GM18511 (cell line): ENCODE measurements at regions not wholly inside any gene's neighbourhood (a gene's known extent, or its start where the extent isn't known, plus 50 kb on each side); places are given as distances from the start of the nearest gene placed in this dataset.

Experiments used
- ATAC-seq: cut with Tn5 transposase; IDR thresholded peaks from one replicate; pipeline ENCODE4 v1.9.1; 2021; ENCODE audit warnings: mild to moderate bottlenecking, moderate library complexity; ENCODE audit not compliant: unreplicated experiment

GRCh38 chr12:94722664-94723063, 72.3 kb upstream of the TMCC3 start:
- ATAC-seq = no peak

- peak; percentile 92 for ATAC-seq
These were observed 70.8 kb upstream of the TMCC3 start for GRCh38 chr12:94721173-94721572.

DNA sequence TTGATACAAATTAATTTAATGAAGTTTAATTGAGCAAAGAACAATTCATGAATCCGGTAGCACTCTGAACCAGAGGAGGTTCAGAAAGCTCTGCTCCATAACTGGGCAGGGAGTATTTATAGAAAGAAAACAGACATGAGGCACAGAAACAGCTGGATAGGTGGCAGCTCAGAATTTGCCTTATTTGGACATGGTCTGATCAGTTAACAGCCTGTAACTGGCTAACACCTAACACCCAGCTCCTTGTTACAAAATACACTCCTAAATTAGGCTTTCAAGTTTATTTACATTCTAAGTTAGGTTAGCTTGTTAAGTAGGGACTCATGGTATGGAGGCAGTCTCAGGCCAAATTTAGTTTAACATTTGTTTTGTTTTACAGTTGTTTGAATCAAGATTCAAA, 67.8 kb upstream of the TMCC3 start:
- ATAC-seq = no peak

DNA sequence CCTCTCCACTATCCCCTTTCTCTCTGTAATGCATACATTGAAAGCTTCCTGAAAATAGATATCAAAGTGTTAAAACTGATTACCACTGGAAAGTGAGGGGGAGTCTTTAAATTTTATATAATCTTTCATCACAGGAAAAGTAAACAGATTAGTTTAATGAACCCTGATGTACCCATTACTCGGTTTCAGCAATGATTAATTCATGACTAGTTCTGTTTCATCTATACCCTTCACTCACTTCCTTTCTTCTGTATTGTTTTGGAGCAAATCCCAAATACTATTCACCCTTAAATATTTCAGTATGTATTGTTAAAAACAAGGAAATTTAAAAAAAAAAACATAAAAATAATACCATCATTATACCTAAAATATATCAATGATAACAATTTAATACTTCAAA, 67.3 kb upstream of the TMCC3 start:
- no peak for ATAC-seq

- ATAC-seq = no peak
These were observed 66.8 kb upstream of the TMCC3 start for GRCh38 chr12:94717108-94717507.

- ATAC-seq = no peak
These were observed 66.0 kb upstream of the TMCC3 start for GRCh38 chr12:94716339-94716738.

DNA sequence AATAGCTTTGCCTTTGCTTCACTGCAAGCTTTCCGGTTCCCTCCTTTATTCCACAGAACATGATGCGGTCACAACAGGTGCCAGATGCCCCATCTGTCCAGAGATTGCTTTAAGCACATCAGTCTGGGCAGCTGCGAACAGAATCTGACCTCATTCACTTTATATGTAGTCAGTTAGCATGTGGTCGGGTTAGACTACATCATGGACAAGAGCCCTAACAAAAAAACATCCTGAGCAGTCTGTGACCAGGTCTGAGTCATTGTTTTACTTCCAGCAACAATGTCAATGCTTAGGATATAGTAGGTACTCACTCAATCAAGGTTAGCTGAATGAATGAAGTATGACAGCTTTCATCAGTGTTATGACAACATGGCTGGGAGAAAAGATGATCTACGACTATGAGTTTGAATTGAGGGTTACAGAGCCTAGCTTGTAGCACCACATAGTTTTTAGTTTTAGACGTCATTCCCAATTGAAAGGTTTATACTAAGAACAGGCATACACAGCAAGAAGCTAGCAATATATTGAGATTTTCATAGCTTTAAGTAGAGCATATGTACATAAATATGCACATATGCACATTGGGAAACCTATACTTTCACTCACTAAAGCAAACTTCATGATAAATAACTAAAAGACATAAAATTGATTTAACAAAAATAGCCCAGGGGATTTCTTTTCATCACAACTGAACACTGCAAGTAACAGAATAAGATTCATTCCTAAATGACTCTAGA, 64.2 kb upstream of the TMCC3 start:
- ATAC-seq = no peak

GRCh38 chr12:94712815-94713515, 62.6 kb upstream of the TMCC3 start:
- no peak for ATAC-seq

DNA sequence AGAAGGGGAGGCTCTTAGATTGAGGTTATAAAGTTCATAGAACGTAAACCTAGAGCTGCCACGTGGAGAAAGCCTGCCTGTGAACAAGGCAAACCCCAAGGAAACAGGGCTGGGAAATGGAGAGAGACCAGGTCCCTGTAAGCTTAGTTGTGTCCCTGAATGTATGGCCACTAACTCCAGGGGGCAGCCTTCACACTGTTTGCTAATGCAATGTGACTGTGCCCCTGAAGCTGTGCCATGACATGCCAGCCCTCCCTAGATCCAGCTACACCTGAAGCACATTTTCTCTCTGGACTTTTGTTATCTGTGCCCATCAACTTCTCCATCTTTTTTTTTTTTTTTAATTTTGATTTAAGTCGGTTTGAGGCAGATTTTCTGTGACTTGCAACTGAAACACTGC, 60.6 kb upstream of the TMCC3 start:
- no peak for ATAC-seq

DNA sequence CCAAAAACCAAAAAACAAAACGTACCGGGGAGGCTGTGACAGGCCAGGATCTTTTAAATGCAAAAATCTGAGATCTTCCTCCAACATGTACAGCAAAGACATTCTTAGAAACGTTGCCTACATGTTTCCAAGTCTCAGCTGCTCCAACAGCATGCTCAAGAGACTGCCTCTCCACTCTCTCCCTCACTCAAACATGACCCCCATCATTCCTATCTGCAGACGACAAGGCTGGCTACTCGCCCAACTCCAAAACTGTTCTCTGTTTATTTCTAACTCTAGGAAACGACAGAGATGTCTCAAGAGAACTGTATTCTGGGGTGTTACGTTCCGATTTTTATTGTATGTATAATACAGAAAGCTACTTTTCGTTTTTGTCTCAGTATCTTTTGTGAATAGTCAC, 57.5 kb upstream of the TMCC3 start:
- no peak for ATAC-seq

- no peak for ATAC-seq
These were observed 56.7 kb upstream of the TMCC3 start for GRCh38 chr12:94707036-94707435.

DNA sequence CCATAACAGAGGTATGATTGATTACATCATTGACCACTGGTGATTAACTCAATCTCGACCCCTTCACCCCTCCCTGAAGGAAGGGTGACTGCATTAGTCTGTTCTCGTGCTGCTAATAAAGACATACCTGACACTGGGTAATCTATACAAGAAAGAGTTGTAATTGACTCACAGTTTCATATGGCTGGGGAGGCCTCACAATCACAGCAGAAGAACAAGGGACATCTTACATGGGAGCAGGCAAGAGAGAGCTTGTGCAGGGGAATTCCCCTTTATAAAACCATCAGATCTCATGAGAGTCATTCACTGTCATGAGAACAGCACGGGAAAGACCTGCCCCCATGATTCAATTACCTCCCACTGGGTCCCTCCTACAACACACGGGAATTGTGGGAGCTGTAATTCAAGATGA, 55.9 kb upstream of the TMCC3 start:
- ATAC-seq = peak; percentile 90

DNA sequence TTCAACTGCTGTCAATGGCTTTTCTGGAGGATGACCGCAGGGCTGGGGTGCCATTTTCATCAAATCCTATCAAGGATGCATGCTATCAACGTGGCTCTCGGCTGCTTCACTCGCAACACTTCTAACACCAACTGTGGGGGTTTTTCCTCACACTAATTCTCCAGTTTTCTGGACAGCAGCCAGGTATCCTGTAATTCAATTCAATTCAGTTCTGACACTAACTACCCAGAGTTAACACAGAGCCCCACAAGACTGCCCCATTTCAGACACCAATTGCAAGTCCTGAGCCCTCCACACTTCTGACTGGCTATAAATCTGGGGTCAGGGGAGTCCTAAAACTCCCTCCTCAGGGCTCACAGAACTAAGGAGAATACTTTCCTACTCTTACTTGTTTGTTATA, 55.3 kb upstream of the TMCC3 start:
- no peak for ATAC-seq

GRCh38 chr12:94704452-94705306, 54.3 kb upstream of the TMCC3 start:
- ATAC-seq = no peak

DNA sequence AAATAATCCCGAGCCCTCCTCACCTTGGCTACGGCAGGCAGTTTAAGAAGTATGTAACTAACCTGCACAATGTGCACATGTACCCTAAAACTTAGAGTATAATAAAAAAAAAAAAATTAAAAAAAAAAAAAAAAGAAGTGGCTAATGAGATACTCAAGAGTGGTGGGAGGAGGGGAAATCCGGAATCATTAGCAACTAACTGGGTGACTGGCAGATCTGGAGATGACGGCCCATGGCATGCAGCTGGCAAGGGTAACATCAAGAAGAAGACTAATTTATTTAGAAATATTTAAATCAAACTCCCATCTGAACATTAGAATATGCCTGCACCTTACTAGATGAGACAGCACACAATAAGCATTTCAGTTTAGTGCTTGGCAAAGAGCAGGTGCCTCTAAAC, 52.3 kb upstream of the TMCC3 start:
- ATAC-seq = no peak

DNA sequence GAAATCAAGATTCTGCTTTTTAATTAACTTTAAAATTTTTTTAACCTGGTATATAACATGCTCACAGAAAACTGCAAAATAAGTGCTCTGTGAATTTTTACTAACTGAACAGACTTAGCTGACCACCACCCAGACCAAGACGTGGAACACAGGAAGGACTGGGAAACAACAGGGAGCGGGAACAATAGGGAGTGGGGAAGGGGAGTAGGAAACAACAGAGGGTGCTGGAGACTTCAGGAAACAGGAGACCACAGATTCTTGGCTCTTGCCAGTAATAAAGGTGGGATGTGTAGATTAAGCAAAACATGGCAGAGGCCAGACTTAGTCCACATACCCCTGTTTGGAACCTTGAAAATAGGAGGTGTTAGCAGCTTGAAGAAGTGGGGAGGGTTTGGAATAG, 51.4 kb upstream of the TMCC3 start:
- no peak for ATAC-seq

GRCh38 chr12:94700662-94701061, 50.3 kb upstream of the TMCC3 start:
- ATAC-seq = no peak
